H9 (cell line): ENCODE measurements at regions not wholly inside any gene's neighbourhood (a gene's known extent, or its start where the extent isn't known, plus 50 kb on each side); places are given as distances from the start of the nearest gene placed in this dataset.

ENCODE experiments used
- DNase-seq: peaks from one replicate; pipeline ENCODE4 v3.0.0-alpha.2; 2017
- H2AFZ ChIP-seq: one replicate; pipeline ENCODE4 v1.6.1; 2013; ENCODE audit warnings: mild to moderate bottlenecking, low read length, control low read depth, moderate library complexity
- H2AK5ac ChIP-seq: 2 replicates; pipeline ENCODE4 v1.6.1; 2013; ENCODE audit warnings: low read length, control low read depth, mixed read lengths; ENCODE audit not compliant: insufficient read length
- H2BK120ac ChIP-seq: one replicate; pipeline ENCODE4 v1.6.1; 2013; ENCODE audit warnings: low read depth, mild to moderate bottlenecking, low read length, control low read depth, inconsistent platforms; ENCODE audit not compliant: poor library complexity, severe bottlenecking
- H2BK12ac ChIP-seq: 2 replicates; pipeline ENCODE4 v1.6.1; 2013; ENCODE audit warnings: low read length, control low read depth, mixed read lengths, low read depth; ENCODE audit not compliant: insufficient read length
- H2BK15ac ChIP-seq: 2 replicates; pipeline ENCODE4 v1.6.1; 2013; ENCODE audit warnings: low read depth, low read length, control low read depth
- H2BK20ac ChIP-seq: one replicate; pipeline ENCODE4 v1.6.1; 2013; ENCODE audit warnings: low read depth, mild to moderate bottlenecking, low read length, control low read depth, inconsistent platforms; ENCODE audit not compliant: poor library complexity, severe bottlenecking
- H2BK5ac ChIP-seq: 2 replicates; pipeline ENCODE4 v1.6.1; 2013; ENCODE audit warnings: low read length, control low read depth, mixed read lengths; ENCODE audit not compliant: insufficient read length
- H3K14ac ChIP-seq: 2 replicates; pipeline ENCODE4 v1.6.1; 2013; ENCODE audit warnings: low read length, control low read depth; ENCODE audit not compliant: insufficient read depth
- H3K18ac ChIP-seq: 2 replicates; pipeline ENCODE4 v1.6.1; 2013; ENCODE audit warnings: low read depth, mild to moderate bottlenecking, mixed read lengths, low read length, control low read depth; ENCODE audit not compliant: insufficient read length
- H3K23ac ChIP-seq: 2 replicates; pipeline ENCODE4 v1.6.1; 2013; ENCODE audit warnings: low read length, control low read depth, mixed read lengths, low read depth; ENCODE audit not compliant: insufficient read length
- H3K23me2 ChIP-seq: 2 replicates; pipeline ENCODE4 v1.6.1; 2013; ENCODE audit warnings: low read depth, mild to moderate bottlenecking, mixed read lengths, low read length, control low read depth; ENCODE audit not compliant: insufficient read length, poor library complexity, severe bottlenecking
- H3K27ac ChIP-seq: 2 replicates; pipeline ENCODE4 v1.5.1; 2013; ENCODE audit warnings: low read length, control low read depth, mixed read lengths, low read depth; ENCODE audit not compliant: insufficient read length
- H3K27me3 ChIP-seq: 2 replicates; pipeline ENCODE4 v1.6.1; 2013; ENCODE audit warnings: low read length, control low read depth, inconsistent platforms; ENCODE audit not compliant: insufficient read depth
- H3K4ac ChIP-seq: 2 replicates; pipeline ENCODE4 v1.6.1; 2013; ENCODE audit warnings: low read depth, mild to moderate bottlenecking, control low read depth, inconsistent platforms, low read length, moderate library complexity
- H3K4me1 ChIP-seq: 2 replicates; pipeline ENCODE4 v1.6.1; 2013; ENCODE audit warnings: low read length, control low read depth, inconsistent platforms; ENCODE audit not compliant: insufficient read depth
- H3K4me2 ChIP-seq: 2 replicates; pipeline ENCODE4 v1.6.1; 2013; ENCODE audit warnings: low read length, control low read depth, mixed read lengths; ENCODE audit not compliant: insufficient read length, insufficient read depth
- H3K56ac ChIP-seq: 2 replicates; pipeline ENCODE4 v1.6.1; 2013; ENCODE audit warnings: low read depth, mild to moderate bottlenecking, mixed read lengths, low read length, control low read depth; ENCODE audit not compliant: insufficient read length
- H3K79me1 ChIP-seq: 2 replicates; pipeline ENCODE4 v1.6.1; 2013; ENCODE audit warnings: low read depth, mild to moderate bottlenecking, moderate library complexity, low read length, control low read depth, inconsistent platforms; ENCODE audit not compliant: insufficient read depth, poor library complexity, severe bottlenecking
- H3K79me2 ChIP-seq: 2 replicates; pipeline ENCODE4 v1.6.1; 2013; ENCODE audit warnings: low read length, control low read depth, inconsistent platforms; ENCODE audit not compliant: insufficient read depth
- H3K9ac ChIP-seq: 2 replicates; pipeline ENCODE4 v1.6.1; 2013; ENCODE audit warnings: low read length, control low read depth, mixed read lengths; ENCODE audit not compliant: insufficient read length; ENCODE audit errors: extremely low read depth
- H3K9me3 ChIP-seq: one replicate; pipeline ENCODE4 v1.6.1; 2013; ENCODE audit warnings: low read depth, low read length, inconsistent platforms; ENCODE audit not compliant: control insufficient read depth
- H3T11ph ChIP-seq: one replicate; pipeline ENCODE4 v1.6.1; 2013; ENCODE audit warnings: mild to moderate bottlenecking, low read length, control low read depth, inconsistent platforms
- H4K20me1 ChIP-seq: one replicate; pipeline ENCODE4 v1.6.1; 2013; ENCODE audit not compliant: control insufficient read depth, insufficient read length, insufficient read depth
- H4K5ac ChIP-seq: 2 replicates; pipeline ENCODE4 v1.6.1; 2013; ENCODE audit warnings: low read depth, mild to moderate bottlenecking, mixed read lengths, low read length, control low read depth; ENCODE audit not compliant: insufficient read length
- H4K8ac ChIP-seq: replicated peaks from 2 replicates; pipeline ENCODE4 v1.6.1; 2013; ENCODE audit warnings: low read length, control low read depth, mixed read lengths, low read depth; ENCODE audit not compliant: insufficient read length
- H4K91ac ChIP-seq: 2 replicates; pipeline ENCODE4 v1.6.1; 2013; ENCODE audit warnings: low read depth, mild to moderate bottlenecking, moderate library complexity, mixed read lengths, low read length, control low read depth; ENCODE audit not compliant: insufficient read length
- H3K27ac Mint-ChIP-seq, 3 experiments: 2 replicates in 2 of 3; 3 replicates in 1 of 3; pipeline ENCODE4 v1.8.0; 2020 to 2021; ENCODE audit warnings: mixed read lengths in 3 of 3, mild to moderate bottlenecking in 1 of 3, moderate library complexity in 1 of 3
- H3K27me3 Mint-ChIP-seq: 2 replicates; pipeline ENCODE4 v1.8.0; 2021; ENCODE audit warnings: low read depth, mild to moderate bottlenecking, moderate library complexity, mixed read lengths
- H3K36me3 Mint-ChIP-seq, 3 experiments: 2 replicates in 2 of 3; 3 replicates in 1 of 3; pipeline ENCODE4 v1.8.0; 2020 to 2021; ENCODE audit warnings: low read depth in 3 of 3, mixed read lengths in 3 of 3; ENCODE audit not compliant: insufficient read depth in 1 of 3
- H3K4me1 Mint-ChIP-seq, 2 experiments: 2 replicates each; pipeline ENCODE4 v1.8.0; 2020; ENCODE audit warnings: mixed read lengths in 2 of 2
- H3K4me3 Mint-ChIP-seq, 2 experiments: 2 replicates in 1 of 2; 3 replicates in 1 of 2; pipeline ENCODE4 v1.8.0; 2020 to 2021; ENCODE audit warnings: mild to moderate bottlenecking in 2 of 2, mixed read lengths in 2 of 2, moderate library complexity in 1 of 2
- H3K9me3 Mint-ChIP-seq, 2 experiments: 2 replicates in 1 of 2; 3 replicates in 1 of 2; pipeline ENCODE4 v1.8.0; 2020; ENCODE audit warnings: mild to moderate bottlenecking in 2 of 2, mixed read lengths in 2 of 2, moderate library complexity in 1 of 2
- WGBS: extraction: QIAGEN DNeasy Blood & Tissue Kit; methylation state at CpG from one replicate; pipeline ENCODE4 v1.1.7; 2013; ENCODE audit warnings: missing lambda C conversion rate, low lambda C conversion rate, mixed read lengths; ENCODE audit not compliant: insufficient read length; ENCODE audit errors: extremely low coverage; 5-methylcytosine and 5-hydroxymethylcytosine counted together
- TF ChIP-seq, protein P1 (sequence below): fragments of 200-600 bp; sonication (generic); conservative IDR thresholded peaks from 3 replicates; pipeline ENCODE4 v1.8.0; 2021; ENCODE audit warnings: antibody characterized with exemption, mild to moderate bottlenecking

- no peak overlapping the region for H2BK120ac ChIP-seq
- Mint-ChIP-seq H3K4me3 (no peak overlapping the region), H3K27me3 (peaks cover 10% of the 10 kb centered on the region), H3K9me3 (no peaks in the 10 kb centered on the region; a peak in 1 of 5 replicates), H3K27ac (no peak overlapping the region), H3K4me1 (no peaks in the 10 kb centered on the region), H3K36me3 (no peaks in the 10 kb centered on the region)
- H3K14ac ChIP-seq: no peak overlapping the region
- H3K4me1 ChIP-seq: no peaks in the 10 kb centered on the region
- H3K23ac ChIP-seq: no peak overlapping the region
- H3K4ac ChIP-seq: no peak overlapping the region
- TF ChIP-seq, protein P1, sequence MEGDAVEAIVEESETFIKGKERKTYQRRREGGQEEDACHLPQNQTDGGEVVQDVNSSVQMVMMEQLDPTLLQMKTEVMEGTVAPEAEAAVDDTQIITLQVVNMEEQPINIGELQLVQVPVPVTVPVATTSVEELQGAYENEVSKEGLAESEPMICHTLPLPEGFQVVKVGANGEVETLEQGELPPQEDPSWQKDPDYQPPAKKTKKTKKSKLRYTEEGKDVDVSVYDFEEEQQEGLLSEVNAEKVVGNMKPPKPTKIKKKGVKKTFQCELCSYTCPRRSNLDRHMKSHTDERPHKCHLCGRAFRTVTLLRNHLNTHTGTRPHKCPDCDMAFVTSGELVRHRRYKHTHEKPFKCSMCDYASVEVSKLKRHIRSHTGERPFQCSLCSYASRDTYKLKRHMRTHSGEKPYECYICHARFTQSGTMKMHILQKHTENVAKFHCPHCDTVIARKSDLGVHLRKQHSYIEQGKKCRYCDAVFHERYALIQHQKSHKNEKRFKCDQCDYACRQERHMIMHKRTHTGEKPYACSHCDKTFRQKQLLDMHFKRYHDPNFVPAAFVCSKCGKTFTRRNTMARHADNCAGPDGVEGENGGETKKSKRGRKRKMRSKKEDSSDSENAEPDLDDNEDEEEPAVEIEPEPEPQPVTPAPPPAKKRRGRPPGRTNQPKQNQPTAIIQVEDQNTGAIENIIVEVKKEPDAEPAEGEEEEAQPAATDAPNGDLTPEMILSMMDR: peak; percentile 91
- H2BK15ac ChIP-seq: no peak overlapping the region
- DNase-seq: peak; percentile 72
- no peak overlapping the region for H2AFZ ChIP-seq
- H3T11ph ChIP-seq: no peak overlapping the region
- H2BK5ac ChIP-seq: no peak overlapping the region
- no peak overlapping the region for H4K91ac ChIP-seq
- H4K5ac ChIP-seq: no peak overlapping the region
- H2AK5ac ChIP-seq: no peak overlapping the region
- no peaks in the 10 kb centered on the region for H3K79me2 ChIP-seq
- no peaks in the 10 kb centered on the region; the same call in 1 of the 2 replicates for H3K27me3 ChIP-seq
- no peaks in the 10 kb centered on the region for H4K20me1 ChIP-seq
- no peak overlapping the region for H3K18ac ChIP-seq
- no peaks in the 10 kb centered on the region for H3K9me3 ChIP-seq
- no peak overlapping the region for H3K56ac ChIP-seq
- no peak overlapping the region for H2BK20ac ChIP-seq
- no peak overlapping the region for H3K27ac ChIP-seq
- H3K79me1 ChIP-seq: no peaks in the 10 kb centered on the region
- no CpG with 5 or more reads among the region's 4 CpGs for WGBS
- H3K9ac ChIP-seq: no peak overlapping the region
- H3K23me2 ChIP-seq: no peaks in the 10 kb centered on the region
- H4K8ac ChIP-seq: no peak overlapping the region
- no peak overlapping the region for H2BK12ac ChIP-seq
- no peak overlapping the region for H3K4me2 ChIP-seq
Measured at GRCh38 chr11:114762408-114762807, 84.1 kb downstream of the NXPE2 start.
